ENCODE measurements at regions not wholly inside any gene's neighbourhood (a gene's known extent, or its start where the extent isn't known, plus 50 kb on each side); places are given as distances from the start of the nearest gene placed in this dataset.

DNA sequence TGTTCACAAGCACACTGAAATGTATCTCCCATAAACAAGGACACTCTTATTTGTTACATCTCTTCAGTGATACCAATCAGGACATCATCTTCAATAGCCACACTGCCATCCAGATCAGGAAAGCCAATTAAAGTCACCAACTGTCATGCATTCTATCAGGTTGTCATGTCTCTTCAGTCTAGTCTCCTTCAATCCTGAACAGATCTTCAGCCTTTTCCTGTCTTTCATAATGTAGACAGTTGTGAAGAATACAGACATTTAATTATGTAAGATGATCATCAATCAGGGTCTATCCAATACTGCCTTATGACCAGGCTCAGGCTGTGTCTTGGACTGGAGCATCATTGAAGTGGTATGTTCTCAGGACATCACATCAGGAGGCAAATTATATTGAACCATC, 419.8 kb upstream of the SMC2 start (continued):
- TF ChIP-seq ZNF747 (CRISPR knock-in tag; IDR thresholded peaks at IDR 0.05; ENCODE audit: borderline replicate concordance) (no peak), HHEX (CRISPR knock-in tag; IDR thresholded peaks at IDR 0.05) (no peak), AGO2 (optimal IDR thresholded peaks at IDR 0.05; ENCODE audit: low read depth, low read length) (no peak), ZNF225 (CRISPR knock-in tag; IDR thresholded peaks at IDR 0.05) (no peak)

- Histone ChIP-seq H3K9me3 (ENCODE audit: low read length) (no peaks in the 10 kb centered on the region), H3K4me2 (ENCODE audit: low read depth, low read length) (no peak overlapping the region), H3K4me3 (replicated peaks in 1 of 3; ENCODE audit: insufficient read depth in 1 of 3, low read depth in 2 of 3, low read length in 3 of 3) (no peak overlapping the region), H3K4me1 (ENCODE audit: insufficient read depth, low read length) (no peaks in the 10 kb centered on the region), H4K20me1 (ENCODE audit: insufficient read depth, low read length) (no peaks in the 10 kb centered on the region), H3K36me3 (replicated peaks in 1 of 2; ENCODE audit: control insufficient read depth in 1 of 2, insufficient read depth in 2 of 2, low read length in 2 of 2) (no peaks in the 10 kb centered on the region), H2AFZ (ENCODE audit: low read length) (no peak overlapping the region), H3K27me3 (ENCODE audit: control insufficient read depth in 1 of 2, insufficient read depth in 2 of 2, low read length in 2 of 2) (no peaks in the 10 kb centered on the region), H3K27ac (ENCODE audit: extremely low read length, insufficient read depth, low read length) (no peak overlapping the region), H3K9ac (ENCODE audit: insufficient read depth, low read depth, low read length) (no peak overlapping the region), H3K79me2 (ENCODE audit: insufficient read depth, low read length) (no peaks in the 10 kb centered on the region)
- DNase-seq (ENCODE audit: low spot score) (no peak), FAIRE-seq (no peak), ATAC-seq (no peak)
- CTCF ChIA-PET (ENCODE audit: low intra/inter-chr PET ratio, low total read pairs) = no interaction called here
- TF ChIP-seq ZBTB34 (CRISPR knock-in tag; IDR thresholded peaks at IDR 0.05) = no peak
- no peak for TF ChIP-seq FOXM1 (CRISPR knock-in tag; IDR thresholded peaks at IDR 0.05)
- TF ChIP-seq ZNF350 (CRISPR knock-in tag; IDR thresholded peaks at IDR 0.05; ENCODE audit: borderline replicate concordance, low read depth) = no peak
- no peak for TF ChIP-seq ZSCAN12 (CRISPR knock-in tag; IDR thresholded peaks at IDR 0.05)
- no peak for TF ChIP-seq HDAC6 (IDR thresholded peaks at IDR 0.05; ENCODE audit: low read depth, low read length)
- no peak for TF ChIP-seq ZNF589 (CRISPR knock-in tag; conservative IDR thresholded peaks at IDR 0.05)
- TF ChIP-seq MED8 (CRISPR knock-in tag; IDR thresholded peaks at IDR 0.05; ENCODE audit: insufficient replicate concordance) = no peak
- TF ChIP-seq SP1 (IDR thresholded peaks at IDR 0.05) = no peak
- TF ChIP-seq SP1 (CRISPR knock-in tag; IDR thresholded peaks at IDR 0.05) = no peak
- no peak for TF ChIP-seq ZNF883 (CRISPR knock-in tag; IDR thresholded peaks at IDR 0.05; ENCODE audit: not compliant biosample characterization)
- TF ChIP-seq ZFP1 (CRISPR knock-in tag; IDR thresholded peaks at IDR 0.05) = no peak
- no peak for TF ChIP-seq NFIC (IDR thresholded peaks at IDR 0.05; ENCODE audit: low read length)
- TF ChIP-seq ELF3 (CRISPR knock-in tag; IDR thresholded peaks at IDR 0.05) = no peak
- TF ChIP-seq, protein P1, sequence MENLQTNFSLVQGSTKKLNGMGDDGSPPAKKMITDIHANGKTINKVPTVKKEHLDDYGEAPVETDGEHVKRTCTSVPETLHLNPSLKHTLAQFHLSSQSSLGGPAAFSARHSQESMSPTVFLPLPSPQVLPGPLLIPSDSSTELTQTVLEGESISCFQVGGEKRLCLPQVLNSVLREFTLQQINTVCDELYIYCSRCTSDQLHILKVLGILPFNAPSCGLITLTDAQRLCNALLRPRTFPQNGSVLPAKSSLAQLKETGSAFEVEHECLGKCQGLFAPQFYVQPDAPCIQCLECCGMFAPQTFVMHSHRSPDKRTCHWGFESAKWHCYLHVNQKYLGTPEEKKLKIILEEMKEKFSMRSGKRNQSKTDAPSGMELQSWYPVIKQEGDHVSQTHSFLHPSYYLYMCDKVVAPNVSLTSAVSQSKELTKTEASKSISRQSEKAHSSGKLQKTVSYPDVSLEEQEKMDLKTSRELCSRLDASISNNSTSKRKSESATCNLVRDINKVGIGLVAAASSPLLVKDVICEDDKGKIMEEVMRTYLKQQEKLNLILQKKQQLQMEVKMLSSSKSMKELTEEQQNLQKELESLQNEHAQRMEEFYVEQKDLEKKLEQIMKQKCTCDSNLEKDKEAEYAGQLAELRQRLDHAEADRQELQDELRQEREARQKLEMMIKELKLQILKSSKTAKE (CRISPR knock-in tag; IDR thresholded peaks at IDR 0.05; ENCODE audit: borderline replicate concordance) = no peak
- no peak for TF ChIP-seq ZNF547 (CRISPR knock-in tag; IDR thresholded peaks at IDR 0.05)
- no peak for TF ChIP-seq MEIS1 (CRISPR knock-in tag; IDR thresholded peaks at IDR 0.05; ENCODE audit: borderline replicate concordance)
- in situ Hi-C loops (cut with HindIII; ENCODE audit: extremely low pct_ligation_motif_present, low pct_unique_long_range_greater_than_20kb) (no loop called here), intact Hi-C loops (cut with micrococcal nuclease; ENCODE audit: unreplicated experiment) (no loop called here)
- POLR2A ChIA-PET = no interaction called here
- BruUV-seq (replicated peaks) = no TSS peak
Observed at GRCh38 chr9:103680581-103680980, 413.5 kb upstream of the SMC2 start.
